ENCODE measurements at regions not wholly inside any gene's neighbourhood (a gene's known extent, or its start where the extent isn't known, plus 50 kb on each side); places are given as distances from the start of the nearest gene placed in this dataset.
"Not testable (repeated sequence)": the region's sequence is repeated elsewhere in the genome, so short reads cannot be mapped to it uniquely, and the experiment has no call there.

GRCh38 chr6:150756173-150756572 is 109.3 kb upstream of the MTHFD1L start:
- peaks cover 0 to 5% (median 2%) of the 10 kb centered on the region in 4 donors for H3K4me1 ChIP-seq
- DNase-seq: no peak
- in situ Hi-C loops (cut with MboI; ENCODE audit: low pct_ligation_motif_present in 1 of 4, low pct_unique_long_range_greater_than_20kb in 1 of 4, low sequenced_read_pairs in 3 of 4): no loop called here
- intact Hi-C loops (cut with DNase I; ENCODE audit: low total_unique reads): no loop called here
- 83 to 85% methylated on average over 6 to 7 of the region's 7 CpGs for WGBS, 2 donors (ENCODE audit: low coverage in 1 of 2)
- H3K36me3 ChIP-seq: no peaks in the 10 kb centered on the region
- H3K27ac ChIP-seq: no peak overlapping the region
- H3K27me3 ChIP-seq: no peaks in the 10 kb centered on the region
- TF ChIP-seq EP300 (IDR thresholded peaks at IDR 0.05; ENCODE audit: low read depth): no peak
- TF ChIP-seq POLR2AphosphoS5 (IDR thresholded peaks at IDR 0.05): no peak
- TF ChIP-seq CTCF (IDR thresholded peaks at IDR 0.05): no peak
- TF ChIP-seq POLR2A (IDR thresholded peaks at IDR 0.05): no peak
- no peak overlapping the region for H3K4me3 ChIP-seq
- no peaks in the 10 kb centered on the region for H3K9me3 ChIP-seq

- H3K27ac ChIP-seq; H3K36me3 ChIP-seq; DNase-seq; intact Hi-C loops (cut with DNase I; ENCODE audit: low total_unique reads); in situ Hi-C loops (cut with MboI; ENCODE audit: low pct_ligation_motif_present in 1 of 4, low pct_unique_long_range_greater_than_20kb in 1 of 4, low sequenced_read_pairs in 3 of 4); H3K27me3 ChIP-seq; H3K4me3 ChIP-seq; H3K9me3 ChIP-seq; H3K4me1 ChIP-seq: not testable (repeated sequence)
- WGBS, 2 donors (ENCODE audit: low coverage in 1 of 2): 86 to 100% methylated on average over 4 of the region's 4 CpGs
These were observed 107.7 kb upstream of the MTHFD1L start for GRCh38 chr6:150757807-150758206.

- intact Hi-C loops (cut with DNase I; ENCODE audit: low total_unique reads) (no loop called here), in situ Hi-C loops (cut with MboI; ENCODE audit: low pct_ligation_motif_present in 1 of 4, low pct_unique_long_range_greater_than_20kb in 1 of 4, low sequenced_read_pairs in 3 of 4) (no loop called here)
- 86% methylated on average over 4 of the region's 4 CpGs; no CpG with 5 or more reads in 1 of the 2 donors for WGBS, 2 donors (ENCODE audit: low coverage in 1 of 2)
- H3K9me3 ChIP-seq: no peaks in the 10 kb centered on the region
- no peak overlapping the region for H3K4me3 ChIP-seq
- H3K27ac ChIP-seq: no peak overlapping the region
- no peak for TF ChIP-seq POLR2A (IDR thresholded peaks at IDR 0.05)
- no peak for TF ChIP-seq EP300 (IDR thresholded peaks at IDR 0.05; ENCODE audit: low read depth)
- TF ChIP-seq POLR2AphosphoS5 (IDR thresholded peaks at IDR 0.05): no peak
- no peak for TF ChIP-seq CTCF (IDR thresholded peaks at IDR 0.05)
- H3K4me1 ChIP-seq: peaks cover 0 to 5% (median 0%) of the 10 kb centered on the region in 4 donors
- H3K27me3 ChIP-seq: no peaks in the 10 kb centered on the region
- H3K36me3 ChIP-seq: no peaks in the 10 kb centered on the region
- no peak for DNase-seq
These were observed 106.0 kb upstream of the MTHFD1L start for GRCh38 chr6:150759483-150759882.

- Histone ChIP-seq H3K4me3 (no peak overlapping the region), H3K4me1 (peaks cover 0 to 8% (median 0%) of the 10 kb centered on the region in 4 donors), H3K27ac (no peak overlapping the region), H3K36me3 (no peaks in the 10 kb centered on the region), H3K27me3 (no peaks in the 10 kb centered on the region), H3K9me3 (no peaks in the 10 kb centered on the region)
- TF ChIP-seq POLR2A (IDR thresholded peaks at IDR 0.05) (no peak), POLR2AphosphoS5 (IDR thresholded peaks at IDR 0.05) (no peak), CTCF (IDR thresholded peaks at IDR 0.05) (no peak), EP300 (IDR thresholded peaks at IDR 0.05; ENCODE audit: low read depth) (no peak)
- 89% methylated on average over 2 to 3 of the region's 3 CpGs for WGBS, 2 donors (ENCODE audit: low coverage in 1 of 2)
- in situ Hi-C loops (cut with MboI; ENCODE audit: low pct_ligation_motif_present in 1 of 4, low pct_unique_long_range_greater_than_20kb in 1 of 4, low sequenced_read_pairs in 3 of 4): no loop called here
- intact Hi-C loops (cut with DNase I; ENCODE audit: low total_unique reads): no loop called here
- no peak for DNase-seq
These were observed 103.7 kb upstream of the MTHFD1L start for GRCh38 chr6:150761771-150762170.

GRCh38 chr6:150764334-150765066 is 101.0 kb upstream of the MTHFD1L start:
- WGBS, 2 donors (ENCODE audit: low coverage in 1 of 2): 70 to 78% methylated on average over 8 to 10 of the region's 10 CpGs
- H3K36me3 ChIP-seq: no peaks in the 10 kb centered on the region
- in situ Hi-C loops (cut with MboI; ENCODE audit: low pct_ligation_motif_present in 1 of 4, low pct_unique_long_range_greater_than_20kb in 1 of 4, low sequenced_read_pairs in 3 of 4): no loop called here
- H3K4me1 ChIP-seq: peaks cover 0 to 8% (median 0%) of the 10 kb centered on the region in 4 donors
- H3K9me3 ChIP-seq: no peaks in the 10 kb centered on the region
- H3K27ac ChIP-seq: no peak overlapping the region
- no peak for DNase-seq
- intact Hi-C loops (cut with DNase I; ENCODE audit: low total_unique reads): no loop called here
- no peaks in the 10 kb centered on the region for H3K27me3 ChIP-seq
- no peak for TF ChIP-seq EP300 (IDR thresholded peaks at IDR 0.05; ENCODE audit: low read depth)
- TF ChIP-seq POLR2A (IDR thresholded peaks at IDR 0.05): no peak
- TF ChIP-seq POLR2AphosphoS5 (IDR thresholded peaks at IDR 0.05): no peak
- no peak for TF ChIP-seq CTCF (IDR thresholded peaks at IDR 0.05)
- no peak overlapping the region for H3K4me3 ChIP-seq
